Endothelial cell (in vitro differentiated cells): ENCODE measurements at regions not wholly inside any gene's neighbourhood (a gene's known extent, or its start where the extent isn't known, plus 50 kb on each side); places are given as distances from the start of the nearest gene placed in this dataset.

Source experiments
- DNase-seq: peaks from one replicate; pipeline ENCODE4 v3.0.0; 2021; ENCODE audit warnings: low spot score
- H3K27ac Mint-ChIP-seq: one replicate; pipeline ENCODE4 v1.8.0; 2021; ENCODE audit warnings: mixed read lengths, inconsistent platforms; ENCODE audit not compliant: unreplicated experiment
- H3K27me3 Mint-ChIP-seq: one replicate; pipeline ENCODE4 v1.8.0; 2021; ENCODE audit warnings: mild to moderate bottlenecking, moderate library complexity, mixed read lengths, inconsistent platforms; ENCODE audit not compliant: unreplicated experiment
- H3K36me3 Mint-ChIP-seq: one replicate; pipeline ENCODE4 v1.8.0; 2021; ENCODE audit warnings: mild to moderate bottlenecking, low read depth, mixed read lengths, inconsistent platforms; ENCODE audit not compliant: unreplicated experiment
- H3K4me1 Mint-ChIP-seq: one replicate; pipeline ENCODE4 v1.8.0; 2021; ENCODE audit warnings: mild to moderate bottlenecking, mixed read lengths, inconsistent platforms; ENCODE audit not compliant: unreplicated experiment
- H3K4me3 Mint-ChIP-seq: one replicate; pipeline ENCODE4 v1.8.0; 2021; ENCODE audit warnings: mild to moderate bottlenecking, mixed read lengths, inconsistent platforms; ENCODE audit not compliant: unreplicated experiment
- H3K9me3 Mint-ChIP-seq: one replicate; pipeline ENCODE4 v1.8.0; 2021; ENCODE audit warnings: mixed read lengths, inconsistent platforms; ENCODE audit not compliant: unreplicated experiment
- TF ChIP-seq, protein P1 (sequence below): fragments of 200-600 bp; sonication (generic); IDR thresholded peaks from one replicate; pipeline ENCODE4 v1.5.0; 2021; ENCODE audit warnings: antibody characterized with exemption; ENCODE audit not compliant: unreplicated experiment

DNA sequence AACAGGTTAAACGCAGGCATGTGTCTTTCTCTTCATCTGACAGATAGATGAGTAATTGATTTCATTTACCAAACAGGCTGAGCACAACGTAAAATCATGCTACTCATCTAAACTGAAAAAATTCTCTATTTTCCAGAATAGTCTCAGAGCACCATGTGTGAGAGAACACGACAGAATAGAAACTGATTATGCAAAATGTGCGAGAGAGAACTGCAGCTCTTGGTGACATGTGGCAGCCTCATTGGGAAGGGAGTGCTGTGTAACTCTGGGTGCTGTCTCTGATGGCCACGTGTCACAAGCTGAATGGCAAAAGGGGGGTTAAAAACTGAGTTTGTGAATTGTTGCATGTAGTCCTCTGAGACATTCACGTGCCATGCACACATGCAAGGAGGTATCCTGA, 143.7 kb upstream of the ATXN1 start:
- Mint-ChIP-seq H3K36me3 (no peaks in the 10 kb centered on the region), H3K27me3 (no peaks in the 10 kb centered on the region), H3K4me1 (peaks cover 22% of the 10 kb centered on the region), H3K4me3 (no peak overlapping the region), H3K9me3 (no peaks in the 10 kb centered on the region), H3K27ac (no peak overlapping the region)
- no peak for DNase-seq
- TF ChIP-seq, protein P1, sequence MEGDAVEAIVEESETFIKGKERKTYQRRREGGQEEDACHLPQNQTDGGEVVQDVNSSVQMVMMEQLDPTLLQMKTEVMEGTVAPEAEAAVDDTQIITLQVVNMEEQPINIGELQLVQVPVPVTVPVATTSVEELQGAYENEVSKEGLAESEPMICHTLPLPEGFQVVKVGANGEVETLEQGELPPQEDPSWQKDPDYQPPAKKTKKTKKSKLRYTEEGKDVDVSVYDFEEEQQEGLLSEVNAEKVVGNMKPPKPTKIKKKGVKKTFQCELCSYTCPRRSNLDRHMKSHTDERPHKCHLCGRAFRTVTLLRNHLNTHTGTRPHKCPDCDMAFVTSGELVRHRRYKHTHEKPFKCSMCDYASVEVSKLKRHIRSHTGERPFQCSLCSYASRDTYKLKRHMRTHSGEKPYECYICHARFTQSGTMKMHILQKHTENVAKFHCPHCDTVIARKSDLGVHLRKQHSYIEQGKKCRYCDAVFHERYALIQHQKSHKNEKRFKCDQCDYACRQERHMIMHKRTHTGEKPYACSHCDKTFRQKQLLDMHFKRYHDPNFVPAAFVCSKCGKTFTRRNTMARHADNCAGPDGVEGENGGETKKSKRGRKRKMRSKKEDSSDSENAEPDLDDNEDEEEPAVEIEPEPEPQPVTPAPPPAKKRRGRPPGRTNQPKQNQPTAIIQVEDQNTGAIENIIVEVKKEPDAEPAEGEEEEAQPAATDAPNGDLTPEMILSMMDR: no peak

DNA sequence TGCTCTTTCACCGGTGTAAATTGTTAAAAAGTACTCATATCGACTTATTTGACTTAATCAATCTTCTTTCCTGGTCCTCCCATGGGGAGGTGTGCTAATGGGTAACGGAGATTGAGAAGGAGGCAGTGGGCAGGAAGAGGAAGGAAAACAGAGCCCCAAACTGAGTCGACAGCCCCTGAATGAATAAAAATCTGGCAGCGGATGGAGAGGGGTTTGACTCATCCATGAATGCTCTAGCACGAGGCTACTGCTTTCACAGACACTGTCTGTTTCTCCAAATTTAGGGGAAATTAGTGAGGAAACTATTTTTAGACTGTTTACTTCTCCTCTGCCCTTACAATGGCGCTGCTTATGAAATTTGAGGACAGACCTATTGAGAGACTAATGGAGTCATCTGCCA, 142.2 kb upstream of the ATXN1 start:
- H3K27me3 Mint-ChIP-seq: no peaks in the 10 kb centered on the region
- H3K9me3 Mint-ChIP-seq: no peaks in the 10 kb centered on the region

DNA sequence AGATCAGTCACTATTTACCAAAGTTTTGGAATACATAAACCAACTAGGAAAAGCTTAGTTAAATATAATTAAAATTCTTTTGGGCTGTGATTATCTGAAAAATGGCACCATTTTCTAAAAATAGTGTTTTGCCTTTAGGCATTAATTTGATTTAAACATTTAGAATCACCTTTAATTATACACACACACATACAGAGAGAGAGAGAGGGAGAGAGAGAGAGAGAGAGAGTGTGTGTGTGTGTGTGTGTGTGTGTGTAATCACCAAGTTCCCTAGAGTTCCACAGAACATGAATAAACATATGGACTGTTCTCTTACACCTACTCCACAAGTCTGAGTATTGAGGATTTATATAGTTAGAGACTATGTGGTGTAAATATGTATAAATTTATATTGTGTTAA, 141.2 kb upstream of the ATXN1 start:
- no peaks in the 10 kb centered on the region for H3K36me3 Mint-ChIP-seq
- no peak for DNase-seq
- TF ChIP-seq, protein P1: no peak
- H3K4me3 Mint-ChIP-seq: no peak overlapping the region
- no peaks in the 10 kb centered on the region for H3K27me3 Mint-ChIP-seq
- H3K27ac Mint-ChIP-seq: no peak overlapping the region
- no peaks in the 10 kb centered on the region for H3K9me3 Mint-ChIP-seq
- peaks cover 12% of the 10 kb centered on the region for H3K4me1 Mint-ChIP-seq

More for the DNA sequence above, 142.2 kb upstream of the ATXN1 start:
- DNase-seq: no peak
- Mint-ChIP-seq H3K27ac (no peak overlapping the region), H3K4me1 (peaks cover 19% of the 10 kb centered on the region), H3K36me3 (no peaks in the 10 kb centered on the region), H3K4me3 (no peak overlapping the region)
- TF ChIP-seq, protein P1: no peak

DNA sequence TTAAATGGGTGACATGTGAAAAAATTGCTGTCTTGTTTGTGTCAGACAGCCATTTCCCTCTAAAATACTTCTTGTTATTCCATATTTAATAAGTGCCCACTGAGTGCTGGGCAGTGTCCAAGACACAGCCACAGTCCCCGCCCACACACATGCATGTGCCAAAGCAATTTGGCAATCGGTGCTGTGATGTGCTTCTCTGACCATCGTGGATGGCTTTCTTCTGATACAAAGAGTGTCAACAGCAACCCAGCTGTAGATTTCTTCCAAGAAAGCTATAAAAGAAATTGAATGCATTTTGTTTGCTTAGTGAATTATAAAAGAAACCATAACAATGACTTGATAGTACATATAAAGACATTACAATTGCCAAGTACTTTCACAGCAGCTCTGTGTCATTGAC, 140.5 kb upstream of the ATXN1 start:
- H3K9me3 Mint-ChIP-seq: no peaks in the 10 kb centered on the region
- no peaks in the 10 kb centered on the region for H3K27me3 Mint-ChIP-seq
- H3K4me1 Mint-ChIP-seq: peaks cover 10% of the 10 kb centered on the region
- no peak for DNase-seq
- TF ChIP-seq, protein P1: no peak
- H3K4me3 Mint-ChIP-seq: no peak overlapping the region
- H3K36me3 Mint-ChIP-seq: no peaks in the 10 kb centered on the region
- H3K27ac Mint-ChIP-seq: no peak overlapping the region

DNA sequence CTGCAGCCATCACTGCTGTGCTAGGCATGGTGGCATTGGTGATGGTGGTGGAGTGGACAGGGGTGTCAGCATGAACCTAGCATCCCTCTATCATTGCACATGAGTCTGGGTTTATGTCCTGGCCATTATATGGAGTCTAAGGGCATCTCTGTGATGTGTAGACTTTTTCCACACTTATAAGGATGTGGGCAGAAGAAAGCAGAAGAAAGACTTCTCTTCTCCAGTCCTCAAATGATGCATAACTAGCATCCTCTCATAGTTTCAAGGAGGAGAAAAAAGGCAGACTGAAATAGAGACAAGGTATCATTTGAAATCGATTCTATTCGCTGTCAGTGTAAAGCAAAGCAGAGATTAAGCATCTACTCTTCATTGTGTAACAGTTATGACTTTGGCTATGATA, 140.0 kb upstream of the ATXN1 start:
- Mint-ChIP-seq H3K27me3 (no peaks in the 10 kb centered on the region), H3K4me3 (no peak overlapping the region), H3K36me3 (no peaks in the 10 kb centered on the region), H3K4me1 (peaks cover 7% of the 10 kb centered on the region), H3K27ac (no peak overlapping the region), H3K9me3 (no peaks in the 10 kb centered on the region)
- TF ChIP-seq, protein P1: no peak
- DNase-seq: no peak
